OCI-LY7 (cell line): ENCODE measurements at regions not wholly inside any gene's neighbourhood (a gene's known extent, or its start where the extent isn't known, plus 50 kb on each side); places are given as distances from the start of the nearest gene placed in this dataset.

Experiments
- BruUV-seq: library from RNA; stranded (reverse); fragments of 400-500 nt; replicated peaks from 2 replicates; lab custom pipeline; 2021; lab: Mats Ljungman, UMichigan
- CTCF ChIA-PET: fragments of 300-600 bp; sonication (Branson Sonifier 250); formaldehyde crosslinking; loops from one replicate; lab custom pipeline; 2022; ENCODE audit warnings: antibody characterized with exemption; ENCODE audit not compliant: unreplicated experiment; lab: Charles Lee
- POLR2A ChIA-PET: fragments of 300-600 bp; sonication (Branson Sonifier 250); formaldehyde crosslinking; loops from one replicate; lab custom pipeline; 2022; ENCODE audit warnings: antibody characterized with exemption; lab: Charles Lee
- DNase-seq: peaks from one replicate; pipeline ENCODE4 v3.0.0-alpha.2; 2015; ENCODE audit warnings: low spot score
- H2AFZ ChIP-seq: fragments of 200-600 bp; sonication (generic), shearing (Covaris generic); 2 replicates; pipeline ENCODE4 v1.6.1; 2014; ENCODE audit warnings: mild to moderate bottlenecking, antibody characterized with exemption, low read length, moderate library complexity
- H3K27ac ChIP-seq: fragments of 200-600 bp; sonication (generic); 2 replicates; pipeline ENCODE4 v1.5.1; 2014; ENCODE audit warnings: mixed run types, low read depth, mild to moderate bottlenecking, moderate library complexity, low read length, inconsistent platforms; ENCODE audit not compliant: poor library complexity, severe bottlenecking
- H3K36me3 ChIP-seq: fragments of 200-600 bp; sonication (generic); 2 replicates; pipeline ENCODE4 v1.6.1; 2014; ENCODE audit warnings: mild to moderate bottlenecking, antibody characterized with exemption, low read length, moderate library complexity, mixed read lengths; ENCODE audit not compliant: insufficient read depth
- H3K4me1 ChIP-seq: fragments of 200-600 bp; sonication (generic); 2 replicates; pipeline ENCODE4 v1.5.1; 2014; ENCODE audit warnings: mild to moderate bottlenecking, low read length; ENCODE audit not compliant: insufficient read depth, poor library complexity, severe bottlenecking
- H3K4me2 ChIP-seq: fragments of 200-600 bp; sonication (generic); 2 replicates; pipeline ENCODE4 v1.6.1; 2014; ENCODE audit warnings: mild to moderate bottlenecking, low read length
- H3K4me3 ChIP-seq: fragments of 200-600 bp; sonication (generic); 2 replicates; pipeline ENCODE4 v1.5.1; 2014; ENCODE audit warnings: mild to moderate bottlenecking, low read depth, low read length; ENCODE audit not compliant: poor library complexity, severe bottlenecking
- H3K79me2 ChIP-seq: fragments of 200-600 bp; sonication (generic); 2 replicates; pipeline ENCODE4 v1.6.1; 2016; ENCODE audit warnings: low read depth, mild to moderate bottlenecking, low read length, moderate library complexity, mixed read lengths; ENCODE audit not compliant: insufficient read depth
- H3K9me2 ChIP-seq: fragments of 200-600 bp; sonication (generic); 2 replicates; pipeline ENCODE4 v1.6.1; 2016; ENCODE audit warnings: mild to moderate bottlenecking, low read length, mixed read lengths; ENCODE audit not compliant: insufficient read depth
- H3K9me3 ChIP-seq: fragments of 200-600 bp; sonication (generic); 2 replicates; pipeline ENCODE4 v1.6.1; 2014; ENCODE audit warnings: mild to moderate bottlenecking, mixed run types, low read length, mixed read lengths
- H4K20me1 ChIP-seq: fragments of 200-600 bp; sonication (generic); 2 replicates; pipeline ENCODE4 v1.6.1; 2014; ENCODE audit warnings: mild to moderate bottlenecking, antibody characterized with exemption, low read length, moderate library complexity, mixed read lengths; ENCODE audit not compliant: insufficient read depth
- EZH2phosphoT487 ChIP-seq: fragments of 200-600 bp; sonication (generic); IDR thresholded peaks from 2 replicates; pipeline ENCODE4 v1.6.1; 2018; ENCODE audit warnings: low read depth, borderline replicate concordance, mild to moderate bottlenecking, mixed run types, antibody characterized with exemption, low read length, moderate library complexity, mixed read lengths
- intact Hi-C: fragments of 100-400 bp; cut with micrococcal nuclease; formaldehyde crosslinking; loops from one replicate; pipeline ENCODE4 v1.10.0; 2022; ENCODE audit not compliant: unreplicated experiment
- TF ChIP-seq, protein P1 (sequence below): fragments of 200-600 bp; sonication (generic); conservative IDR thresholded peaks from 2 replicates; pipeline ENCODE4 v1.5.1; 2014; ENCODE audit warnings: mild to moderate bottlenecking, antibody characterized with exemption, low read length, moderate library complexity, mixed read lengths

DNA sequence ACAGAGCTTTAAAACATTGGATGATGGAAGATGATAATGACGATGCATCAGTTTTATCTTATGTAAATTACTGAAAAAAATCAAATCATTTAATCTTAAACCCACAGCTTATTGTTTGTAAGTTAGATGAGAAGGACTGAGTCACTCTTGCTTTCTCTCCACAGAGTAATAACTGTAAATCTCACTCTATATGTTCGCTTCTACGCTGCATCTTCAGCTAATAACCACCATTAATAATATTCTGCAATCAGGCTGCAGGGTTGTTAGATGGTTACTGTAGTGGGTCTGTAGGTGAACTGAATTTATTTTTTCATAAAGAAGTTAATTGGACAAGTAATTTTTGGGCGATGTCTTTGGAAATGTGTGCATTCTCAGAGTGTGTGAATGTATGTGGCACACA, 260.0 kb downstream of the FAT3 start:
- H3K27ac ChIP-seq: no peak overlapping the region
- no TSS peak for BruUV-seq
- H2AFZ ChIP-seq: no peak overlapping the region
- POLR2A ChIA-PET: no interaction called here
- no peaks in the 10 kb centered on the region for H4K20me1 ChIP-seq
- intact Hi-C loops: no loop called here
- H3K4me3 ChIP-seq: no peak overlapping the region
- H3K79me2 ChIP-seq: no peaks in the 10 kb centered on the region
- H3K9me2 ChIP-seq: no peaks in the 10 kb centered on the region
- H3K4me1 ChIP-seq: no peaks in the 10 kb centered on the region
- no peak for DNase-seq
- no peaks in the 10 kb centered on the region for H3K9me3 ChIP-seq
- H3K4me2 ChIP-seq: no peak overlapping the region
- TF ChIP-seq EZH2phosphoT487: no peak
- TF ChIP-seq, protein P1, sequence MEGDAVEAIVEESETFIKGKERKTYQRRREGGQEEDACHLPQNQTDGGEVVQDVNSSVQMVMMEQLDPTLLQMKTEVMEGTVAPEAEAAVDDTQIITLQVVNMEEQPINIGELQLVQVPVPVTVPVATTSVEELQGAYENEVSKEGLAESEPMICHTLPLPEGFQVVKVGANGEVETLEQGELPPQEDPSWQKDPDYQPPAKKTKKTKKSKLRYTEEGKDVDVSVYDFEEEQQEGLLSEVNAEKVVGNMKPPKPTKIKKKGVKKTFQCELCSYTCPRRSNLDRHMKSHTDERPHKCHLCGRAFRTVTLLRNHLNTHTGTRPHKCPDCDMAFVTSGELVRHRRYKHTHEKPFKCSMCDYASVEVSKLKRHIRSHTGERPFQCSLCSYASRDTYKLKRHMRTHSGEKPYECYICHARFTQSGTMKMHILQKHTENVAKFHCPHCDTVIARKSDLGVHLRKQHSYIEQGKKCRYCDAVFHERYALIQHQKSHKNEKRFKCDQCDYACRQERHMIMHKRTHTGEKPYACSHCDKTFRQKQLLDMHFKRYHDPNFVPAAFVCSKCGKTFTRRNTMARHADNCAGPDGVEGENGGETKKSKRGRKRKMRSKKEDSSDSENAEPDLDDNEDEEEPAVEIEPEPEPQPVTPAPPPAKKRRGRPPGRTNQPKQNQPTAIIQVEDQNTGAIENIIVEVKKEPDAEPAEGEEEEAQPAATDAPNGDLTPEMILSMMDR: no peak
- CTCF ChIA-PET: no interaction called here
- H3K36me3 ChIP-seq: no peaks in the 10 kb centered on the region

DNA sequence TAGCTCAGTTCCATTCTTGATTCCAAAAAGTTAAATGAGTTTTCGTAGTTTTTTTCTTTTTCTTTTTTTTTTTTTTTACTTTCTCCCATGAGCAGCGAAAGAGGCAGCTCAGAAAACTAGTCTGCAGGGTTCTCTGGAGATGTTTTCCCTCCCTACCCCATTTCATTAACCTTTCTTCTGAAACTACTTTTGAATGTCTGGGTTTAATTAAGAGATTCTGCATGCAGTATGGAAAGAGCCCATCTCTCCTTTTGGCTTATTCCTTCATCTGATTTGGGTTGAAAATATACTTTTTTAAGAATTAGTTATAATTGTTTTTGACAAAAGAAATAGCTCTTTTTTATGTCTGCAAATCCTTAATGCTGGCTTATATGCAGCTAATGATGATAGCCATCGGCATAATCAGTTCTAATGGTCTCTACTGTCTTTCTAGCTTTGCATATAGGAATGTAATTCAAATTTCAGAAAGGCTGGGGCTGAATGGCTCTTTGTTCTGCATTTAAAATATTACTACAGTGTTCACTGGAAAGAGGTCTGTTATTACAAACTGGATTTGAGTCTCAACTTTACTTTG, 265.3 kb downstream of the FAT3 start:
- Histone ChIP-seq H3K79me2 (no peaks in the 10 kb centered on the region), H2AFZ (no peak overlapping the region), H3K36me3 (no peaks in the 10 kb centered on the region), H3K4me2 (no peak overlapping the region), H3K9me2 (no peaks in the 10 kb centered on the region), H3K4me3 (no peak overlapping the region), H3K9me3 (no peaks in the 10 kb centered on the region), H3K4me1 (no peaks in the 10 kb centered on the region), H4K20me1 (no peaks in the 10 kb centered on the region), H3K27ac (no peak overlapping the region)
- DNase-seq: no peak
- ChIA-PET CTCF (no interaction called here), POLR2A (interaction anchor here (0.6 to 1.0 kb wide), 3 partner anchors 16 to 1933 kb away, joined by 3 to 4 read pairs (median 4); no protein-coding TSS in a partner anchor)
- intact Hi-C loops: no loop called here
- TF ChIP-seq, protein P1: no peak
- TF ChIP-seq EZH2phosphoT487: no peak
- no TSS peak for BruUV-seq

DNA sequence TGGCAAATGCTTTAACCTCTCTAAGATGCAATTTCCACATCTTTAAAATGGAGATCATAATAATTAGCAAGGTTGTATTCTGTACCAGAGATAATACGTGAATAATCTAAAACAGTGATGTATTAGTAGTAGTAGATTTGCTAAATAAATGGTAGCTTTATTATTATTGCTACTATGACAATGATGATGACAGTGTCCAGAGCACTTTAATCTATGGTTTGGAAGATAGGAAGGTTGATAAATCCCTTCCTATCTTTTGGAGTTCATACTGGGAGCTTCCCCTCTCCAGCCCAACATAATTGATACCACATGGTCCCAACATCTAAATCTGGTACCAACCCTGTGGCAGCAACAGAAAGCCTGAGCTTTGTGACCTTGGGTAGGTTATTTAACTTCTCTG, 267.8 kb downstream of the FAT3 start:
- no peak overlapping the region for H2AFZ ChIP-seq
- ChIA-PET POLR2A (no interaction called here), CTCF (no interaction called here)
- no peak overlapping the region for H3K4me3 ChIP-seq
- no peak for TF ChIP-seq EZH2phosphoT487
- H3K79me2 ChIP-seq: no peaks in the 10 kb centered on the region
- no peak for DNase-seq
- H3K4me1 ChIP-seq: no peaks in the 10 kb centered on the region
- no peak overlapping the region for H3K27ac ChIP-seq
- intact Hi-C loops: no loop called here
- no peaks in the 10 kb centered on the region for H3K9me3 ChIP-seq
- BruUV-seq: no TSS peak
- no peaks in the 10 kb centered on the region for H4K20me1 ChIP-seq
- no peak overlapping the region for H3K4me2 ChIP-seq
- no peaks in the 10 kb centered on the region for H3K36me3 ChIP-seq
- H3K9me2 ChIP-seq: no peaks in the 10 kb centered on the region
